ENCODE measurements at regions not wholly inside any gene's neighbourhood (a gene's known extent, or its start where the extent isn't known, plus 50 kb on each side); places are given as distances from the start of the nearest gene placed in this dataset.

DNA sequence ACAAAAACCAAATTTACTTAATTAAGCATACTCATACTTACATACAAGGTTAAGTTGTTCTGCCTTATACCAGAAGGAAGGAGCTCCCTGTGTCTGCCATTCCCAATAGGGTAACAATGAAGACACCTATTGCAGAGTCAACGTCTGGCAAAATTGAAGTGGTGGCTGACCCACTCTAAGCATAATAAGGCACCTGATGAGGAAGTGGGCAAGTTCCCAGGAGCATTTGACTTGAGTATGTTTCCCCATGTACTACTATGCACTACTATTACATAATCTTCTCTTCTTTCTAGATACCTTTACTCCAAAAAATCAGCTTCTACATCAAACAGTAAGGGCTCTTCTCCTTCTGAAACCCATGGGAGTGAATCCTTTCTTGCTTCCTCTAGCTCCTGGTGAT is 591.5 kb downstream of the PPARGC1A start:
- no peak for FAIRE-seq

DNA sequence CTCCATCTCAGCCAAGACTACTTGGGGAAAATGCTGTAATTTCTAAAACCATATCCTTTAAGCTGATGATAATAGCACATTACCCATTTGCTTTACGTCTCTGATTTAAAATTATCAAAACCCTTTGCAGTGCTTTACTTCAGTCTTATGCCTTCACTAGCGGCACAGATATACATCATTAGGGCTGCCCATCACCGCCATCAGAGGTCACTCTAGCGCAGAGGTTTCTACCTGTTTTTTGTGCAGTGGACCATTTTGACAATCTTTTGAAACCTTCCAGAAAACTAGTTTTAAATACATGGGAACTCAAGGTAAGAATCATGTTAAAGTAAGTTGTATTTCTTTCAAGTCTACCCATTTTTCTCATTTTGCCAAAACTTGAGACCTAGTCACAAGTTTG is 592.5 kb downstream of the PPARGC1A start:
- no peak for FAIRE-seq
- intact Hi-C loops (cut with DNase I), result no loop called here
- no peak for TF ChIP-seq CTCF (IDR thresholded peaks at IDR 0.05; ENCODE audit: borderline replicate concordance, extremely low read depth, insufficient read depth)

More for the DNA sequence above, 591.5 kb downstream of the PPARGC1A start:
- H3K27me3 ChIP-seq (ENCODE audit: control insufficient read depth, insufficient read depth, low read length), result no peaks in the 10 kb centered on the region
- H3K27ac ChIP-seq (ENCODE audit: low read depth in 2 of 2, low read length in 2 of 2), result no peak overlapping the region
- no peaks in the 10 kb centered on the region for H3K36me3 ChIP-seq (ENCODE audit: control insufficient read depth in 2 of 3, insufficient read depth in 3 of 3, low read length in 3 of 3)
- no peaks in the 10 kb centered on the region for H3K9me3 ChIP-seq (ENCODE audit: control insufficient read depth in 2 of 3, insufficient read depth in 1 of 3, low read length in 3 of 3)
- no peaks in the 10 kb centered on the region for H3K4me1 ChIP-seq (ENCODE audit: control insufficient read depth in 2 of 3, insufficient read depth in 2 of 3, low read depth in 1 of 3, low read length in 3 of 3)
- TF ChIP-seq CTCF (IDR thresholded peaks at IDR 0.05; ENCODE audit: borderline replicate concordance, extremely low read depth, insufficient read depth), result no peak
- DNase-seq, result no peak
- H3K4me3 ChIP-seq (ENCODE audit: low read length in 3 of 3), result no peak overlapping the region
- intact Hi-C loops (cut with DNase I), result no loop called here
- H3K9ac ChIP-seq (ENCODE audit: low read length in 3 of 3), result no peak overlapping the region

DNA sequence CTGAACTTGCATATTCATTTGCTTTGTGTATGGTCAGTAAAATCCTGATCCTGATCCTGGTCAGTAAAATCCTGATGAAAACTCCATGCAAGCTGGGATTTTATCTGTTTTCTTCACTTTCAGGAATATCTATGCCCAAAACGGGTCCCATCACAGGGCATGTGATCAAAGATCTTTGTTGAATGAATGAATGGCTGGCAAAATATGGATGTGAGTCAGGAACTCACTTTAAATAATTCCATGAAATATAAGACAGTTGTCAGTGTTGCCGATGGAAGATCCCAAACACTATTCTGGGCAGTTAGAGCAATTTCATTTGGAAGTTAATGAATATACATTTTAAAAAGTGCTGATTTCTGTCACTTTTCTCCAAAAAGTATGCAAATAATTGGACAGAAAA is 598.4 kb downstream of the GBA3 start:
- Histone ChIP-seq H3K4me1 (ENCODE audit: control insufficient read depth in 2 of 3, insufficient read depth in 2 of 3, low read depth in 1 of 3, low read length in 3 of 3) (no peaks in the 10 kb centered on the region), H3K9me3 (ENCODE audit: control insufficient read depth in 2 of 3, insufficient read depth in 1 of 3, low read length in 3 of 3) (peaks cover 0 to 13% (median 0%) of the 10 kb centered on the region in 3 donors), H3K36me3 (ENCODE audit: control insufficient read depth in 2 of 3, insufficient read depth in 3 of 3, low read length in 3 of 3) (no peaks in the 10 kb centered on the region), H3K4me3 (ENCODE audit: low read length in 3 of 3) (no peak overlapping the region), H3K27me3 (ENCODE audit: control insufficient read depth, insufficient read depth, low read length) (no peaks in the 10 kb centered on the region), H3K9ac (ENCODE audit: low read length in 3 of 3) (no peak overlapping the region), H3K27ac (ENCODE audit: low read depth in 2 of 2, low read length in 2 of 2) (no peak overlapping the region)
- intact Hi-C loops (cut with DNase I), result no loop called here
- no peak for TF ChIP-seq CTCF (IDR thresholded peaks at IDR 0.05; ENCODE audit: borderline replicate concordance, extremely low read depth, insufficient read depth)
- no peak for FAIRE-seq
- no peak for DNase-seq

More for the DNA sequence above, 592.5 kb downstream of the PPARGC1A start:
- no peak overlapping the region for H3K9ac ChIP-seq (ENCODE audit: low read length in 3 of 3)
- no peak for DNase-seq
- no peaks in the 10 kb centered on the region for H3K36me3 ChIP-seq (ENCODE audit: control insufficient read depth in 2 of 3, insufficient read depth in 3 of 3, low read length in 3 of 3)
- H3K4me3 ChIP-seq (ENCODE audit: low read length in 3 of 3), result no peak overlapping the region
- H3K27me3 ChIP-seq (ENCODE audit: control insufficient read depth, insufficient read depth, low read length), result no peaks in the 10 kb centered on the region
- no peaks in the 10 kb centered on the region for H3K4me1 ChIP-seq (ENCODE audit: control insufficient read depth in 2 of 3, insufficient read depth in 2 of 3, low read depth in 1 of 3, low read length in 3 of 3)
- no peak overlapping the region for H3K27ac ChIP-seq (ENCODE audit: low read depth in 2 of 2, low read length in 2 of 2)
- H3K9me3 ChIP-seq (ENCODE audit: control insufficient read depth in 2 of 3, insufficient read depth in 1 of 3, low read length in 3 of 3), result no peaks in the 10 kb centered on the region

DNA sequence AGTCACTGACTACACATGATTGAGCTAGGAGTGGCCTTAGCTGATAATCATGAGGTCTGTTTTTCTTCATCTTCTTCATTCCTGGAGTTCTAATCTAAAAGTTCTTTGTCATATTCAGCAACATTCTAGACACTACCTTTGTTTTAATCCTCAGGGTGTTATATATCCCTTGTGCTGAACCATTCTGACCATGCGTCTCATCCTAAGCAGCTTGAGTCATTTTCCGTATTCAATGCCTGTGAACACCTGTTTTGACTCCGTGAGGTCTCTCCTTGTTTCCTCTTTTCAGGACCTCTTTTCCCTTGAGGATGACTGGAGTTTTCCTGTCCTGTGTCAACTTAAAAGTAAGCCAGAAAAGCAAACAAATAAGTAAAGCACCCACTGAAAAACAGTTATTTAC is 597.9 kb downstream of the GBA3 start:
- Histone ChIP-seq H3K27ac (ENCODE audit: low read depth in 2 of 2, low read length in 2 of 2) (no peak overlapping the region), H3K9ac (ENCODE audit: low read length in 3 of 3) (no peak overlapping the region), H3K4me1 (ENCODE audit: control insufficient read depth in 2 of 3, insufficient read depth in 2 of 3, low read depth in 1 of 3, low read length in 3 of 3) (no peaks in the 10 kb centered on the region), H3K36me3 (ENCODE audit: control insufficient read depth in 2 of 3, insufficient read depth in 3 of 3, low read length in 3 of 3) (no peaks in the 10 kb centered on the region), H3K27me3 (ENCODE audit: control insufficient read depth, insufficient read depth, low read length) (no peaks in the 10 kb centered on the region), H3K9me3 (ENCODE audit: control insufficient read depth in 2 of 3, insufficient read depth in 1 of 3, low read length in 3 of 3) (peaks cover 0 to 13% (median 0%) of the 10 kb centered on the region in 3 donors), H3K4me3 (ENCODE audit: low read length in 3 of 3) (no peak overlapping the region)
- intact Hi-C loops (cut with DNase I), result no loop called here
- DNase-seq, result no peak
- TF ChIP-seq CTCF (IDR thresholded peaks at IDR 0.05; ENCODE audit: borderline replicate concordance, extremely low read depth, insufficient read depth), result no peak
- FAIRE-seq, result no peak
